NB4 (cell line): ENCODE measurements at regions not wholly inside any gene's neighbourhood (a gene's known extent, or its start where the extent isn't known, plus 50 kb on each side); places are given as distances from the start of the nearest gene placed in this dataset.
A peak's percentile ranks its signal among the peaks of the same experiment; 100 is the strongest.

ENCODE experiments used
- DNase-seq: peaks from one replicate; pipeline ENCODE4 v3.0.0; 2010; ENCODE audit warnings: low read depth
- H3K4me3 ChIP-seq: one replicate; pipeline ENCODE4 v1.5.1; 2011; ENCODE audit warnings: mild to moderate bottlenecking, low read depth, low read length, moderate library complexity
- CTCF ChIP-seq: IDR thresholded peaks from one replicate; pipeline ENCODE4 v1.5.1; 2012; ENCODE audit warnings: low read depth, low read length
- MAX ChIP-seq: IDR thresholded peaks from 2 replicates; pipeline ENCODE4 v1.6.1; 2011; ENCODE audit warnings: low read depth, low read length
- MYC ChIP-seq: IDR thresholded peaks from 2 replicates; pipeline ENCODE4 v1.6.1; 2011; ENCODE audit warnings: low read depth, low read length
- POLR2A ChIP-seq: IDR thresholded peaks from 2 replicates; pipeline ENCODE4 v1.6.1; 2011; ENCODE audit warnings: mild to moderate bottlenecking; ENCODE audit not compliant: insufficient read length; ENCODE audit errors: extremely low read depth

GRCh38 chr3:161559177-161559998 lies 62.8 kb downstream of the OTOL1 start:
- DNase-seq: peak; percentile 53
- H3K4me3 ChIP-seq: no peak overlapping the region
- no peak for TF ChIP-seq MAX
- TF ChIP-seq CTCF: peak; percentile 80

GRCh38 chr3:161560008-161560637 lies 63.5 kb downstream of the OTOL1 start:
- H3K4me3 ChIP-seq: no peak overlapping the region
- DNase-seq: peak; percentile 52
- peak; percentile 43 for TF ChIP-seq CTCF
- no peak for TF ChIP-seq MAX
- no peak for TF ChIP-seq POLR2A
- no peak for TF ChIP-seq MYC

GRCh38 chr3:161567577-161568361 lies 71.2 kb downstream of the OTOL1 start:
- H3K4me3 ChIP-seq: no peak overlapping the region
- DNase-seq: no peak
- TF ChIP-seq CTCF (no peak), MYC (no peak), MAX (no peak), POLR2A (no peak)

- no peak for DNase-seq
- TF ChIP-seq MAX (no peak), POLR2A (no peak), CTCF (no peak), MYC (no peak)
- no peak overlapping the region for H3K4me3 ChIP-seq
Observed at GRCh38 chr3:161568671-161569070, 72.1 kb downstream of the OTOL1 start.

- TF ChIP-seq MYC (no peak), CTCF (no peak), POLR2A (no peak), MAX (no peak)
Observed at GRCh38 chr3:161571951-161572350, 75.3 kb downstream of the OTOL1 start.

More at GRCh38 chr3:161571951-161572350, 75.3 kb downstream of the OTOL1 start:
- no peak for DNase-seq
- no peak overlapping the region for H3K4me3 ChIP-seq
